Fibroblast of lung (primary cell): ENCODE measurements at regions not wholly inside any gene's neighbourhood (a gene's known extent, or its start where the extent isn't known, plus 50 kb on each side); places are given as distances from the start of the nearest gene placed in this dataset.
"Not testable (repeated sequence)": the region's sequence is repeated elsewhere in the genome, so short reads cannot be mapped to it uniquely, and the experiment has no call there.

Source experiments
- DNase-seq, 2 donors: peaks; one replicate each; pipeline versions ENCODE4 v3.0.0 to v3.0.0-alpha.2; 2010; ENCODE audit warnings: low read depth in 2 of 2
- H2AFZ ChIP-seq: 2 replicates; pipeline ENCODE4 v1.5.1; 2012; ENCODE audit warnings: low read length, control low read depth, inconsistent platforms
- H3K27ac ChIP-seq: 2 replicates; pipeline ENCODE4 v1.5.1; 2011; ENCODE audit warnings: low read length, control low read depth; ENCODE audit not compliant: insufficient read depth
- H3K27me3 ChIP-seq: 2 replicates; pipeline ENCODE4 v1.5.1; 2011; ENCODE audit warnings: mild to moderate bottlenecking, low read length; ENCODE audit not compliant: control insufficient read depth, insufficient read depth
- H3K36me3 ChIP-seq: 2 replicates; pipeline ENCODE4 v1.5.1; 2011; ENCODE audit warnings: low read length; ENCODE audit not compliant: control insufficient read depth, insufficient read depth
- H3K4me1 ChIP-seq: 2 replicates; pipeline ENCODE4 v1.5.1; 2011; ENCODE audit warnings: low read length; ENCODE audit not compliant: control insufficient read depth, insufficient read depth; ENCODE audit errors: extremely low read depth
- H3K4me2 ChIP-seq: 2 replicates; pipeline ENCODE4 v1.5.1; 2011; ENCODE audit warnings: low read length, control low read depth; ENCODE audit not compliant: insufficient read depth; ENCODE audit errors: extremely low read depth
- H3K4me3 ChIP-seq, 4 experiments: fragments of 200-600 bp in 1 of 4; sonication (generic) in 1 of 4; replicated peaks in 1 of 4; 2 replicates each; pipeline ENCODE4 v1.5.1; 2011 to 2016; ENCODE audit warnings: low read length in 4 of 4, low read depth in 3 of 4, mild to moderate bottlenecking in 3 of 4, control low read depth in 2 of 4, inconsistent platforms in 1 of 4, mixed read lengths in 1 of 4; ENCODE audit not compliant: insufficient read depth in 1 of 4; ENCODE audit errors: control extremely low read depth in 1 of 4
- H3K79me2 ChIP-seq: 2 replicates; pipeline ENCODE4 v1.5.1; 2012; ENCODE audit warnings: mild to moderate bottlenecking, low read length, inconsistent platforms; ENCODE audit not compliant: control insufficient read depth, insufficient read depth
- H3K9ac ChIP-seq: 2 replicates; pipeline ENCODE4 v1.5.1; 2011; ENCODE audit warnings: mild to moderate bottlenecking, low read length, control low read depth; ENCODE audit not compliant: insufficient read depth
- H3K9me3 ChIP-seq: 2 replicates; pipeline ENCODE4 v1.5.1; 2012; ENCODE audit warnings: low read depth, low read length; ENCODE audit not compliant: control insufficient read depth, insufficient read depth
- H4K20me1 ChIP-seq: 2 replicates; pipeline ENCODE4 v1.5.1; 2011; ENCODE audit warnings: low read length; ENCODE audit not compliant: control insufficient read depth, insufficient read depth; ENCODE audit errors: extremely low read depth
- CTCF ChIP-seq, 2 donors: IDR thresholded peaks in 1 of 2; conservative IDR thresholded peaks in 1 of 2; 1 replicate in 1 of 2; 2 replicates in 1 of 2; pipeline ENCODE4 v1.5.1; 2011 to 2012; ENCODE audit warnings: low read length in 2 of 2, control low read depth in 1 of 2, inconsistent platforms in 1 of 2, low read depth in 1 of 2, mild to moderate bottlenecking in 1 of 2
- EZH2 ChIP-seq: IDR thresholded peaks from 2 replicates; pipeline ENCODE4 v1.5.1; 2012; ENCODE audit warnings: low read length, control low read depth, mild to moderate bottlenecking; ENCODE audit errors: missing control alignments

GRCh38 chr12:91877456-91878235 lies 268.0 kb downstream of the BTG1 start:
- no peak overlapping the region for H3K27ac ChIP-seq
- no peak overlapping the region for H2AFZ ChIP-seq
- H3K27me3 ChIP-seq, result no peaks in the 10 kb centered on the region
- no peak overlapping the region for H3K9ac ChIP-seq
- TF ChIP-seq EZH2 (no peak), CTCF (conservative IDR thresholded peaks at IDR 0.05 in 1 of 2, IDR thresholded peaks at IDR 0.05 in 1 of 2; ENCODE audit: low read depth in 1 of 2, low read length in 2 of 2) (no peak)
- H3K4me1 ChIP-seq, result no peaks in the 10 kb centered on the region
- no peaks in the 10 kb centered on the region for H3K36me3 ChIP-seq
- no peak for DNase-seq
- no peaks in the 10 kb centered on the region for H4K20me1 ChIP-seq
- no peak overlapping the region for H3K4me2 ChIP-seq
- H3K9me3 ChIP-seq, result no peaks in the 10 kb centered on the region
- H3K79me2 ChIP-seq, result no peaks in the 10 kb centered on the region
- H3K4me3 ChIP-seq, result no peak overlapping the region

GRCh38 chr12:91877022-91877421 lies 268.6 kb downstream of the BTG1 start:
- no peak overlapping the region for H3K4me3 ChIP-seq
- H4K20me1 ChIP-seq, result no peaks in the 10 kb centered on the region
- no peak overlapping the region for H2AFZ ChIP-seq
- no peaks in the 10 kb centered on the region for H3K36me3 ChIP-seq
- H3K9ac ChIP-seq, result no peak overlapping the region
- no peaks in the 10 kb centered on the region for H3K9me3 ChIP-seq
- peak; percentile 16 to 41 for DNase-seq
- no peaks in the 10 kb centered on the region for H3K27me3 ChIP-seq
- H3K27ac ChIP-seq, result no peak overlapping the region
- no peaks in the 10 kb centered on the region for H3K4me1 ChIP-seq
- no peak overlapping the region for H3K4me2 ChIP-seq
- H3K79me2 ChIP-seq, result no peaks in the 10 kb centered on the region
- TF ChIP-seq EZH2 (no peak), CTCF (conservative IDR thresholded peaks at IDR 0.05 in 1 of 2, IDR thresholded peaks at IDR 0.05 in 1 of 2; ENCODE audit: low read depth in 1 of 2, low read length in 2 of 2) (no peak)

GRCh38 chr12:91875671-91876070 lies 270.0 kb downstream of the BTG1 start:
- H3K9me3 ChIP-seq, H2AFZ ChIP-seq, H3K4me1 ChIP-seq, H3K36me3 ChIP-seq, H3K4me3 ChIP-seq, H3K9ac ChIP-seq, H4K20me1 ChIP-seq, H3K79me2 ChIP-seq, DNase-seq, H3K4me2 ChIP-seq, H3K27me3 ChIP-seq, H3K27ac ChIP-seq: not testable (repeated sequence)
